ENCODE measurements at regions not wholly inside any gene's neighbourhood (a gene's known extent, or its start where the extent isn't known, plus 50 kb on each side); places are given as distances from the start of the nearest gene placed in this dataset.
"Not testable (repeated sequence)": the region's sequence is repeated elsewhere in the genome, so short reads cannot be mapped to it uniquely, and the experiment has no call there.

DNA sequence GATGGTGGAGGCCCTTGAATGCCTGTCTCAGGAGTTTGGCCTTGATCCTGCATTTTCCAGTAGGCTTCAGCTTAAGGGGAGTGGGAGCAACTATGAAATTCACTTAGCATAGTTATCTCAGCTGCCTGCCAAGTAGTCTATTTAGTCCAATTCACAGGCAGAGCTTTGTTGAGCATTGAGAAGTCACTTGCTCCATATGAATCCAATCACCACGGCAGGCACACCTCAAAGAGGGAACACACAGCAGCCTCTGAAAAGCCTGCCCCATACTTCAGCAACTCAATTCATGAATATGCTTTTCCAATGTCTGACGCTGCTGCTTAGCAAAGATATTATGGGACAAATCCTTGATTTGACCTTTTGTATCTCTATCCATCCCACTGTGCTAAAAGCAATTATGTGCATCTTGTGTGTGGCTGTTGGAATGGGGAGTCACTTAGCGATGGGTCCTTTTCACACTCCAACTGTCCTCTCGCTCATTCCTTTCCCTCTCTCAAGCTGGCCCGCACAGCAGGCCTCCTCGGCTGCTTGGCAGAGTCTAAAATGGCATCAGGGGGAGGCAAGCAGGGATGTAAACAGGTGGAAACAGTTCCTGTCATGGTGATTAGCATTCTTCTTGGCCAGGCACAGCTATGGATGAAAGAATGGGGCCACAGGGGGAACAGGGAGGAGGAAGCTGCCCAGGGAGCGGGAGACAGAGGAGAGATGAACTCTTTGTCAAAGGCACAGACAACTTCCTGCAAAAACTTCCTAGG lies 56.0 kb upstream of the LRPPRC start:
- DNase-seq (ENCODE audit: extremely low read depth in 1 of 2, low read depth in 1 of 2), result no peak

DNA sequence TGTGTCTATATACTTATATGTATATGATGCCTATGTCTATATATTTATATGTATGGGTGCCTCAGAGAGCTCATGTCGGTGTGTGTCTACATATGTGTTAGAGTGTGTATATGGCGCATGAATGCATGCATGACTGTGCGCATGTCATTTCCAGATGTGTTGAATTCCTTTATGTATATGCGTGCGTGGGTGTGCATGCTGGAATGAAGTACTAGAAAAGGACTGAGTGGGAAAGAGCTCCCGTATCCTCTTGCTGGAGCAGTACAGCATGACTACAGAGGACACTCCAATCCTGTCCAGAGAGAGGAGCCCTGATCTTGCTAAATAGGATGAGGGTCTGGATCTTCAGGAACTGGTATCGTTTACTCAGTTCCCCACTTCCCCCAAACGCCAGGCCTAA lies 56.8 kb upstream of the LRPPRC start:
- no peak for DNase-seq (ENCODE audit: extremely low read depth in 1 of 2, low read depth in 1 of 2)

DNA sequence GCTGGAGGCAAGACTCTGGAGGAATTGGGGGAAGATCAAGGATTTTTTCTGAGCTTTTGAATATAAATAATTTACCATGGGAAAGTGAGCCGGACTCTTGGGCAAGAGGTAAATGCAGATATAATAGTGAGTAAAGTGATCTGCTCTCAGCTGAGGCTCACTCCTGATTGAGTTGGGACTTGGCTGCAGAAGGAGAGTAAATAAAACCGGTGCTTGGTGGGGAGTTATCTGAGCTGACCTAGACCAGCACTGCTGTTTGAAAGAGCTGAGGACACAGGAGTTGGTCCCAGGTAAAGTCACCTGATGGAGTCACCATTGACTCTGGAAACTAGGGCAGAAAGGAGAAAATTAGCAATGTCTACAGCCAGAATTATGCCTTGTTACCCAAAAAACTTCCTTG lies 57.3 kb upstream of the LRPPRC start:
- no peak for DNase-seq (ENCODE audit: extremely low read depth in 1 of 2, low read depth in 1 of 2)

DNA sequence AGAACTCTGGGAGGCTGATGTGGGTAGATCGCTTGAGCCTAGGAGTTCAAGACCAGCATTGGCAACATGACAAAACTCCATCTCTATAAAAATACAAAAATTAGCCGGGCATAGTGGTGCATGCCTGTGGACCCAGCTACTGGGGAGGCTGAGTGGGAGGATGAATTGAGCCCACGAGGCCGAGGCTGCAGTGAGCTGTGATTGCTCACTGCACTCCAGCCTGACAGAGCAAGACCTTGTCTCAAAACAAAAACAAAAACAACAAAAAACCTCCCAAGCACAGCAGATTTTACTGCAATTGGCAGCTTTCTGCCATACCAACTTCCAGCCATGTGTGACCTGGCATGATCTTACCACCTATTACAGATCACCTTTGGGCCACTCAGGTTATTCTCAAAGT lies 57.7 kb upstream of the LRPPRC start:
- DNase-seq (ENCODE audit: extremely low read depth in 1 of 2, low read depth in 1 of 2), result no peak

DNA sequence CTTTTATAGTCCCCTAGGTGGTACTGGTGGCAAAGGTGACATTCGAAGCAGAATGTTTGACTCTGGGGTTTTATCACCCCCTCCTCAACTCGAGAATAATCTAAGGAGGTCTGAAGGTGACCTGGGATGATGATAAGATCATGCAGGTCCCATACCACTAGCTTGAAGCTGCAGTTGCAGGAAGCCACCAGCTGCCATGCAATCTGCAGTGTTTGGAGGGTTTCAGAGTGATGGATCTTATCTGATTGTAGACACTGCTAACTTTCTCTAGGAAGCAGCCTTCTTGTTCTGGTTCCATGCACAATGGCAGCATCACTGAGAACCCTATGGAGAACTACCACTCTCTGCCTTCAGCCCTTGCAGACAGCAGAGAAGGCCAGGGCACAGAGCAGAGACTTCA lies 59.4 kb upstream of the LRPPRC start:
- no peak for DNase-seq (ENCODE audit: extremely low read depth in 1 of 2, low read depth in 1 of 2)

DNA sequence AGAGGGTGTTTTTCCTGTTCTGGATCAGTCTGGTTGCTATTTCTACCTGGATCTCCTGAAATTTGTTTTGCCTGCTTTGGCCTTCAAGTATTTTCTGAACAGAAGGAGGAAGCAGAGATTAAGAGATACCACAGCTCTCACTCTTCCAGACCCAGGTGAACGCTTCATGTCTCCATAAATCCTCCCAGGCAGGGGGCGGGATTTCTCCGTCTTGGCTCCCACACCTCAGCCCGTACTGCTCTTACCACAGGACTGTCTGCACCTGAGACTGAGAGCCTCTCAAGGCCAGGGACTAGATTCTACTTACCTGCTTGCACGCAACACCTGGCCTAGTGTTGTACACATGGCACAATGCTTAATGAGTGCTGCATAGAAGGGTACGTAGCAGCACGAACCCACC lies 59.9 kb upstream of the LRPPRC start:
- DNase-seq (ENCODE audit: extremely low read depth in 1 of 2, low read depth in 1 of 2), result no peak

DNA sequence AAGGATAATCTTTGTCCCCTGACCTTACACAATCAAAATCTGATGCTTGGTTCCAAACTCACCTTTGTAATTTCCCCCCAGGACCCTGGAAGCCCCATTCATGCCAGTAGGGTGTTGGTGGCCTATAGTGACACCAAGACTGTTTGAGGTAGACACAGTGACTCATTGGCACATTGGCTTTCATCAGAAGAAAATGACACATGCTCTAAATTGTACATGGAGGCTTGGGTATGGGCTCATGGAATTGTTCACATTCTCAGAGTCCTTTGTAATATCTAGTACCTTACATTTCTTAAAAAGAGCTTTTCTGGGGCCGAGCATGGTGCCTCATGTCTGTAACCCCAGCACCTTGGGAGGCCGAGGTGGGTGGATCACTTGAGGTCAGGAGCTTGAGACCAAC lies 61.2 kb upstream of the LRPPRC start:
- no peak for DNase-seq (ENCODE audit: extremely low read depth in 1 of 2, low read depth in 1 of 2)

DNA sequence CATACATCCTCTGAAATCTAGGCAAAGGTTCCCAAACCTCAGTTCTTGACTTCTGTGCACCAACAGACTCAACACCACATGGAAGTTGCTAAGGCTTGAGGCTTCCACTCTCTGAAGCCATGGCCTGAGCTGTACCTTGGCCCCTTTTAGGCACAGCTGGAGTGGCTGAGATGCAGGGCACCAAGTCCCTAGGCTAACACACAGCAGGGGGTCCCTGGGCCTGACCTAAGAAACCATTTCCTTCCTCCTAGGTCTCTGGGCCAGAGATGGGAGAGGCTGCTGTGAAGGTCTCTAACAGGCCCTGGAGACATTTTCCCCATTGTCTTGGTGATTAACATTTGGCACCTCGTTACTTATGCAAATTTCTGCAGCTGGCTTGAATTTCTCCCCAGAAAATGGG lies 64.5 kb upstream of the LRPPRC start:
- DNase-seq (ENCODE audit: extremely low read depth in 1 of 2, low read depth in 1 of 2), result not testable (repeated sequence)

DNA sequence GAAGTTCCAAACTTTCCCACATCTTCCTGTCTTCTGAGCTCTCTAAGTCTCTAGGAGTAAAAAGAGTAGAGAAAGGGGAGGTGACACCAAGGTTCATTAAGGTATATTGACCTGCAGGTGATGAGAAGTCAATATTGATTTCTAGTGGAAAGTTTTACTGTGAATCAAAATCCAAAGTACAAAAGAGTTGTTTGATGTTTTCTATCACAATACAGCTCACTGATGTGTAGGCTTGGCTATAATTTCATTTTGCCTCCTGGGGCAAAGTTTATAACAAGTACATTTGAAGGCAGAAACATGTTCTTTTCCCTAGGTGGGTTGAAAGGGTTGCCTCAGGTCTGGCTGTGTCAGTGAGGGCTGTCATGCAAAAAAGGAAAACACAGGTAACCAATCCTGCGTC lies 65.2 kb upstream of the LRPPRC start:
- no peak for DNase-seq (ENCODE audit: extremely low read depth in 1 of 2, low read depth in 1 of 2)

DNA sequence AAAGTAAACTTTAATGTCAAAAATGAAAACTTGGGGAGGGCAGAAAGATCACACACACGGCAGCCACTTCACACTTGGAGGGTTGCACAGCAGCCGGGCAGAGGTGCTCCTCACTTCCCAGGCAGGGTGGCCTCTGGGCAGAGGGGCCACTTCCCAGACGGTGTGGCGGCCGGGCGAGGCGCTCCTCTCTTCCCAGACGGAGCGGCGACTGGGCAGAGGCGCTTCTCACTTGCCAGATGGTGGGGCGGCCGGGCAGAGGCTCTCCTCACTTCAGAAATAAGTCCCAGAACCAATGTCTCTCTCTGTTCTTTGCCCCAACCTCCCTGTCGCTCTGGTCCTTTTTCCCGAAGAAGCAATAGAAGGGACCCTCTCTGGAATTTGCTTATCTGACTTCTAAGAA lies 65.7 kb upstream of the LRPPRC start:
- DNase-seq (ENCODE audit: extremely low read depth in 1 of 2, low read depth in 1 of 2), result no peak

DNA sequence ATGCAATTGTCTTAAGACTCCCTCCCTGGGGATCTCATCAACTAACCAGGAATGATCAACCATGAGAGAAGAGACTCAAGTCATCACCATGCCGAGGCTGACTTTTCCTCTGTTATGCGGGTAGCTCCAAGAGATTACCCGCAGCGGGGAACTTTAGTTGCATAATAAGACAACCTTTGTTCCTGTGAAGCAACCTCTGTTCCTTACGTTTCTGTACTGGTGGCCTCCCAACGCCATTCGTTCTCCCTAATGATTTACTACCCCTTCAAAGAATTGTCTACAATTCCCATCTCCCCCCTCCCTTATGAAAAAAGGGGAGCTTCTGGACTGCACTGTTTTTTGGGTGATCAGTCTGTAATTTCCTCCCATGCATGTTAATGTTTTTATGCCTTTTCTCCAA lies 66.1 kb upstream of the LRPPRC start:
- no peak for DNase-seq (ENCODE audit: extremely low read depth in 1 of 2, low read depth in 1 of 2)

DNA sequence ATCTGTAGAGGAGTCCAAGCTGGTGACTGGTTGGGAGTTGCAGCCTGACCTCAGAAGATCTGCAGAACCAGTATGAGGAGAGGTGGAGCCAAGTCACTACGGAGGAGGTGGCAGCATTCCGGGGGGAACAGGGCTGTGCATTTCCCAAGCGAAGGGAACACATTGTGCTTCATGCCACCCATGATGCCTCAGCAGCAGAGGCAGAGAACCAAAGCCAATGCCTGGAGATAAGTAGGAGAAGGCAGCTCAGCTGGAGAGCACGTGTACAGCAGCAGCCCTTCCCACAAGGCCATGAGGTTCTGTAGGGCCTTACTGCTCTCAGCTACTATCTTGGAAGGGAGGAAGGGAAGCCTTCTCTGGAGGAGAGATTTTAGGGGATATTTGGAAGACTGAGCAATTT lies 67.2 kb upstream of the LRPPRC start:
- DNase-seq (ENCODE audit: extremely low read depth in 1 of 2, low read depth in 1 of 2), result no peak

DNA sequence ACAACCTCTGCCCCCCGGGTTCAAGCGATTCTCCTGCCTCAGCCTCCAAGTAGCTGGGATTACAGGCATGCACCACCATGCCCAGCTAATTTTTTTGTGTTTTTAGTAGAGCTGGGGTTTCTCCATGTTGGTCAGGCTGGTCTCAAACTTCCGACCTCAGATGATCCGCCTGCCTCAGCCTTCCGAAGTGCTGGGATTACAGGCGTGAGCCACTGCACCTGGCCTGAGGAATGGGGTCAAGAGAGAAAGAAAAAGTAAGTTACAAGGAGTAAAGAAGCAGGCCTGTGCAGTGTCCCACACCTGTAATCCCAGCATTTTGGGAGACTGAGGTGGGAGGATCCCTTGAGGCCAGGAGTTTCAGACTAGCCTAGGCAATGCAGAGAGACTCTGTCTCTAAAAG lies 68.5 kb upstream of the LRPPRC start:
- DNase-seq (ENCODE audit: extremely low read depth in 1 of 2, low read depth in 1 of 2), result not testable (repeated sequence)

DNA sequence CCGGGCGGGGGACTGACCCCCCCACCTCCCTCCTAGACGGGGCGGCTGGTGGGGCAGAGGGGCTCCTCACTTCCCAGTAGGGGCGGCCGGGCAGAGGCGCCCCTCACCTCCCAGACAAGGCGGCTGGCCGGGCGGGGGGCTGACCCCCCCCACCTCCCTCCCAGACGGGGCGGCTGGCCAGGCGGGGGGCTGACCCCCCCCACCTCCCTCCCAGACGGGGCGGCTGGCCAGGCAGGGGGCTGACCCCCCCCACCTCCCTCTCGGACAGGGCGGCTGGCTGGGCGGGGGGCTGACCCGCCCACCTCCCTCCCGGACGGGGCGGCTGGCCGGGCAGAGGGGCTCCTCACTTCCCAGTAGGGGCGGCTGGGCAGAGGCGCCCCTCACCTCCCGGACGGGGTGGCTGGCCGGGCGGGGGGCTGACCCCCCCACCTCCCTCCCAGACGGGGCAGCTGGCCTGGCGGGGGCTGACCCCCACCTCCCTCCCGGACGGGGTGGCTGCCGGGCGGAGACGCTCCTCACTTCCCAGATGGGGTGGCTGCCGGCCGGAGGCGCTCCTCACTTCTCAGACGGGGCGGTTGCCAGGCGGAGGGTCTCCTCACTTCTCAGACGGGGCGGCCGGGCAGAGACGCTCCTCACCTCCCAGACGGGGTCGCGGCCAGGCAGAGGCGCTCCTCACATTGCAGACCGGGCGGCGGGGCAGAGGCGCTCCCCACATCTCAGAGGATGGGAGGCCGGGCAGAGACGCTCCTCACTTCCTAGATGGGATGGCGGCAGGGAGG lies 71.4 kb upstream of the LRPPRC start:
- not testable (repeated sequence) for DNase-seq (ENCODE audit: extremely low read depth in 1 of 2, low read depth in 1 of 2)

DNA sequence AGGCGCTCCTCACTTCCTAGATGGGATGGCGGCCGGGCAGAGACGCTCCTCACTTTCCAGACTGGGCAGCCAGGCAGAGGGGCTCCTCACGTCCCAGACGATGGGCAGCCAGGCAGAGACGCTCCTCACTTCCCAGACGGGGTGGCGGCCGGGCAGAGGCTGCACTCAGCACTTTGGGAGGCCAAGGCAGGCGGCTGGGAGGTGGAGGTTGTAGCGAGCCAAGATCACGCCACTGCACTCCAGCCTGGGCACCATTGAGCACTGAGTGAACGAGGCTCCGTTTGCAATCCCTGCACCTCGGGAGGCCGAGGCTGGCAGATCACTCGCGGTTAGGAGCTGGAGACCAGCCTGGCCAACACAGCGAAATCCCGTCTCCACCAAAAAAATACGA lies 72.0 kb upstream of the LRPPRC start:
- not testable (repeated sequence) for DNase-seq (ENCODE audit: extremely low read depth in 1 of 2, low read depth in 1 of 2)

DNA sequence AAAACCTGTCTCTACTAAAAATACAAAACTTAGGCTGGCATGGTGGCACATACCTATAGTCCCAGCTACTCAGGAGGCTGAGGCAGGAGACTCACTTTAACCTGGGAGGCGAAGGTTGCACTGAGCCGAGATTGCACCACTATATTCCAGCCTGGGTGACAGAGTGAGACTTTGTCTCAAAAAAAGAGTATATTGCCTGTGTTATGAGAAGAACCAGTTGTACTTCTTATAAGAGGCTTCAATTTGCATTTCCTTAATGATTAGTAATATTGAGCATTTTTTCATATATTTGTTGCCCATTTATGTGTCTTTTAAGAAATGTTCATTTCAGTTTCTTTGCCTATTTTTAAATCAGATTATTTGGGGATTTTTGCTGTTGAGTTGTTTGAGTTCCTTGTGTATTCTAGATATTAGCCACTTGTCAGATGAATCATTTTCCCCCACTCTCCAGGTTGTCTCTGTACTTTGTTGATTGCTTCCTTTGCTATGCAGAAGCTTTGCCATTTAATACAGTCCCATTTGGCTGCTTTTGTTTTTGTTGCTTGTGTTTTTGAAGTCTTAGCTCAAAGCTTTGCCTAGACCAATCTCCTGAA lies 75.8 kb upstream of the LRPPRC start:
- no peak for DNase-seq (ENCODE audit: extremely low read depth in 1 of 2, low read depth in 1 of 2)

DNA sequence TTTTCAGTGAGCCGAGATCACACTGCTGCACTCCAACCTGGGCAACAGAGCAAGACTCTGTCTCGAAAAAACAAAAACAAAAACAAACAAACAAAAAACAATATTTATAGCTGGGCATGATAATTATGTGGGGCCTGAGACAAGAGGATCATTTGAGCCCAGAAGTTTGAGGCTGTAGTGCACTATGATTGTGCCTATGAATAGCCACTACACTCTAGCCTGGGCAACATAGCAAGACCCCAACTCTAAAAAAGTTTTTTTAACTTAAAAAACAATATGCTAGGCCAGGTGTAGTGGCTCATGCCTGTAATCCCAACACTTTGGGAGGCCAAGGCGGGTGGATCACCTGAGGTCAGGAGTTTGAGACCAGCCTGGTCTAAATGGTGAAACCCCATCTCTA lies 77.9 kb upstream of the LRPPRC start:
- DNase-seq (ENCODE audit: extremely low read depth in 1 of 2, low read depth in 1 of 2), result not testable (repeated sequence)

DNA sequence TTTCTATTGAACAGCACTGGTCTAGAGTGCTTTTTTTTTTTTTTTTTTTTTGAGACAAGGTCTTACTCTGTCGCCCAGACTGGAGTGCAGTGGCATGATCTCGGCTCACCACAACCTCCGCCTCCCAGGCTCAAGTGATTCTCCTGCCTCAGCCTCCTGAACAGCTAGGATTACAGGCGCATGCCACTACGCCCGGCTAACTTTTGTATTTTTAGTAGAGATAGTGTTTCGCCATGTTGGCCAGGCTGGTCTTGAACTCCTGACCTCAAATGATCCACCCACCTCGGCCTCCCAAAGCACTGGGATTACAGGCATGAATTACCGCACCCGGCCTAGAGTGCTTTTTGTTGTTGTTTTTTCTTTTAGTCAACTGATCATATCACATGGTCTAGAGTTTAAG lies 79.0 kb upstream of the LRPPRC start:
- not testable (repeated sequence) for DNase-seq (ENCODE audit: extremely low read depth in 1 of 2, low read depth in 1 of 2)

DNA sequence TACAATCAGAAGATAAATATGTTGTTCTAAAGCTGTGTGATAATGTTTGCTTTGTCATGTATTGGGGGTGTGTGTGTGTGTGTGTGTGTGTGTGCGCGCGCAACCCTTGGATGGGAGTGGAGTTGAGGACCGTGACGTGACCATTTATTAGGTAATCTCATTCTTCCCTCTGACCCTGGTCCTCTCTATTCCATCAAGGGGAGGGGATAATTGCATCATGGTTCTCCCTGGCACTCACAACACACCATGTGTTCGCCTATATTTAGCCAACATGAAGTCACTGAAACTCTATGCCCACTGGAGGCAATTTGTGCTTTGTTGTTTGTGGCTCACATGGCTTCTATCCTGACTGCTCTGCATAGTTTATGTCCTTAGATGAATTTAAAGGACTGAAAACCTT lies 79.8 kb upstream of the LRPPRC start:
- no peak for DNase-seq (ENCODE audit: extremely low read depth in 1 of 2, low read depth in 1 of 2)

DNA sequence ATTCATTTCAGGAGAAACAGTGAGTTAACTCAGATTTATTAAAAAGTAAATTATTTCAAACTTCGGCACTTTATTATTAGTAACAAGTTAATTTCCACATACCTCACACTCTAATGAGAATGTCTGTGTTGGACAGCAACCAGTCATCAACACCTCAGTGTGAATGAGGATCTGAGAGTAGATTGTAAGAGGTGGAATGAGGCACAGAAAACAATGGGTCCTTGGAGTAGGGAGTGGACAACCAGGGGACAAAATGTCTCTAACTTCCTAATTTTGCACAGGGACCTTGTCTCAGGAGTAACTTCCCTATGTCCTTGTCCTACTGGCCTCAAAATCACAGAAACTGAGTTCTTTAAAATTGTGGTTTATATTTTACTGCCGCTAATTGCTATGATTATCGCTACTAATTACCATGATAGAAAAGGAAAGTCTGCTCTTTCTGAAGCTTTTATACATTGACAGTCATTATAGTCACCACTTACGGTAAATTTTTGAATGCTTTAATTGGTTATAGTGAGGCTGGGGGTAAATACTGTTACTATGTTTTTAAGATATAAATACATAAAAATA lies 82.2 kb upstream of the LRPPRC start:
- DNase-seq (ENCODE audit: extremely low read depth in 1 of 2, low read depth in 1 of 2), result no peak

DNA sequence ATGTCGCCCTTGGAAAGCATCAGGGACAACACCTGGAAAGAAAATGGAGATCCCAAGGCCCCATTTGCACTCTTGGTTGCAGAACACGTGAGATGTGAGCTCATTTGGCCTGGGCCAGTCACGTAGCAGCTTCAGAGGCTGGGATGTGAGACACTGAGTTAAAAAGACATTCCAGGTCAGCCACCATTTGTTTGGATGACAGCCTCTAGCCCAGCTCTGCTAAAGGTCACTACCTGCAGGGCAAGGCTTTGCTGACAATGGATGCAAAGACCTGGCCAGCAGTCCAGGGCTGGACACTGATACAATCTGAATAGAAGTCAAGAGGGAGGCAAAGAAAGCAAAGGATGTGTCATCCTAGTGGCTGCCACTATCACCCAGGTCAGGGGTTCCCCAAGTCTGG lies 83.9 kb upstream of the LRPPRC start:
- no peak for DNase-seq (ENCODE audit: extremely low read depth in 1 of 2, low read depth in 1 of 2)

DNA sequence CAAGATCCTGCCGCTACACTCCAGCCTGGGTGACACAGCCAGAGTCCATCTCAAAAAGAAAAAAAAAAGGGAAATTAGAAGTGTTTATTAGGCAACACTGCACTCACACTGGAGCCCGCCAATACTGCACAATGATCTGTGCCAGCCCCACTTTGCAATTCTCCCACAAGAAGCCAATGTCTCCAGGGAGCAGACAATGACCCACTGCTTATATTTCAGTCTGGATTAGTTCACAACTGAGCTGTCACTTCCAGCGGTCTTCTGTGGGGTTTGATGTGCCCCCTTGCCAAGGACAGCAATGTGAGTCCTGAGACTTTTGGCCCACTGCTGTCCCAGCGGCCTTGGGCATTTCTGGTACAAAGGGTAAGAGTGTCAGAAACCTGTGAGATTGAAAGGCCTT lies 85.6 kb upstream of the PPM1B start:
- no peak for DNase-seq (ENCODE audit: extremely low read depth in 1 of 2, low read depth in 1 of 2)
